Gastroesophageal sphincter (tissue), 3 donors: ENCODE measurements at regions not wholly inside any gene's neighbourhood (a gene's known extent, or its start where the extent isn't known, plus 50 kb on each side); places are given as distances from the start of the nearest gene placed in this dataset.

ENCODE experiments used
- CTCF ChIP-seq, 4 experiments: fragments of 200-600 bp in 2 of 4; fragments of 450-650 bp in 2 of 4; sonication (generic) in 1 of 4; IDR thresholded peaks; one replicate each; pipeline ENCODE4 v1.5.1; 2017 to 2019; ENCODE audit warnings: antibody characterized with exemption in 4 of 4, mild to moderate bottlenecking in 2 of 4, moderate library complexity in 2 of 4
- POLR2A ChIP-seq, 2 donors: fragments of 450-650 bp; IDR thresholded peaks; one replicate each; pipeline ENCODE4 v1.6.1; 2017; ENCODE audit warnings: antibody characterized with exemption in 2 of 2, mild to moderate bottlenecking in 2 of 2, moderate library complexity in 1 of 2
- POLR2AphosphoS5 ChIP-seq: sonication (generic); formaldehyde crosslinking; IDR thresholded peaks from one replicate; pipeline ENCODE4 v1.6.1; 2017; ENCODE audit warnings: antibody characterized with exemption

GRCh38 chr14:106269029-106269428 lies 742.6 kb downstream of the TMEM121 start:
- TF ChIP-seq CTCF (IDR thresholded peaks at IDR 0.05) (no peak), POLR2A (IDR thresholded peaks at IDR 0.05) (no peak), POLR2AphosphoS5 (no peak)
